Mesothelial cell of epicardium (in vitro differentiated cells): ENCODE measurements at regions not wholly inside any gene's neighbourhood (a gene's known extent, or its start where the extent isn't known, plus 50 kb on each side); places are given as distances from the start of the nearest gene placed in this dataset.

Source experiments
- DNase-seq, 2 experiments: peaks; one replicate each; pipeline ENCODE4 v3.0.0; 2021; ENCODE audit warnings: low spot score in 2 of 2; ENCODE audit not compliant: unreplicated experiment in 2 of 2
- H3K27ac Mint-ChIP-seq: 2 replicates; pipeline ENCODE4 v1.8.0; 2021; ENCODE audit warnings: mixed read lengths
- H3K27me3 Mint-ChIP-seq: 2 replicates; pipeline ENCODE4 v1.8.0; 2021; ENCODE audit warnings: low read depth, mixed read lengths
- H3K36me3 Mint-ChIP-seq: 2 replicates; pipeline ENCODE4 v1.8.0; 2021; ENCODE audit warnings: mixed read lengths
- H3K4me1 Mint-ChIP-seq: 2 replicates; pipeline ENCODE4 v1.8.0; 2021; ENCODE audit warnings: mixed read lengths
- H3K4me3 Mint-ChIP-seq: 2 replicates; pipeline ENCODE4 v1.8.0; 2021; ENCODE audit warnings: mild to moderate bottlenecking, moderate library complexity, mixed read lengths
- H3K9me3 Mint-ChIP-seq: 2 replicates; pipeline ENCODE4 v1.8.0; 2021; ENCODE audit warnings: mixed read lengths
- TF ChIP-seq, protein P1 (sequence below): fragments of 200-600 bp; sonication (generic); IDR thresholded peaks from one replicate; pipeline ENCODE4 v1.5.0; 2021; ENCODE audit warnings: antibody characterized with exemption; ENCODE audit not compliant: unreplicated experiment

DNA sequence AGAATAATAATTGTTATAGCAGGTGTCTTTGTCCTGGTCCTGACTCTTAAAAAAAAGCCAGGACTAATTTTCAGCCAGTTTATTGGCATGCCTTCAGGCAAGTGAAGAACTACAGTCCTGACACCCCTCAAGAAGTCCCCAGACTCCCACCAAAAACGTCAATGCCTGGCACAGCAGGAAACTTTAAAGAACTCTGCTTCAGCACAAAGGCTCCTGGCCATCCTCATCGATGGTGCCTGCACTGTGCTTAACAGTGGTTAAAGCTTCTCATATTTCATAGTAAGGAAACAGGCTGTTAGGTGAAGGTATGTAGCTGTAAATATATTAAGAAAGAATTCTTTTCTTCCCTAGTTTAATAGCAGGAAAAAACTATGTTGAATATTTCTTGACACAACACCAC lies 280.1 kb upstream of the PUM3 start:
- H3K4me3 Mint-ChIP-seq: no peak overlapping the region
- TF ChIP-seq, protein P1, sequence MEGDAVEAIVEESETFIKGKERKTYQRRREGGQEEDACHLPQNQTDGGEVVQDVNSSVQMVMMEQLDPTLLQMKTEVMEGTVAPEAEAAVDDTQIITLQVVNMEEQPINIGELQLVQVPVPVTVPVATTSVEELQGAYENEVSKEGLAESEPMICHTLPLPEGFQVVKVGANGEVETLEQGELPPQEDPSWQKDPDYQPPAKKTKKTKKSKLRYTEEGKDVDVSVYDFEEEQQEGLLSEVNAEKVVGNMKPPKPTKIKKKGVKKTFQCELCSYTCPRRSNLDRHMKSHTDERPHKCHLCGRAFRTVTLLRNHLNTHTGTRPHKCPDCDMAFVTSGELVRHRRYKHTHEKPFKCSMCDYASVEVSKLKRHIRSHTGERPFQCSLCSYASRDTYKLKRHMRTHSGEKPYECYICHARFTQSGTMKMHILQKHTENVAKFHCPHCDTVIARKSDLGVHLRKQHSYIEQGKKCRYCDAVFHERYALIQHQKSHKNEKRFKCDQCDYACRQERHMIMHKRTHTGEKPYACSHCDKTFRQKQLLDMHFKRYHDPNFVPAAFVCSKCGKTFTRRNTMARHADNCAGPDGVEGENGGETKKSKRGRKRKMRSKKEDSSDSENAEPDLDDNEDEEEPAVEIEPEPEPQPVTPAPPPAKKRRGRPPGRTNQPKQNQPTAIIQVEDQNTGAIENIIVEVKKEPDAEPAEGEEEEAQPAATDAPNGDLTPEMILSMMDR: no peak
- H3K9me3 Mint-ChIP-seq: no peaks in the 10 kb centered on the region
- H3K4me1 Mint-ChIP-seq: peaks cover 7% of the 10 kb centered on the region
- H3K27ac Mint-ChIP-seq: no peak overlapping the region
- DNase-seq: no peak
- peaks cover 23% of the 10 kb centered on the region for H3K27me3 Mint-ChIP-seq
- H3K36me3 Mint-ChIP-seq: no peaks in the 10 kb centered on the region

DNA sequence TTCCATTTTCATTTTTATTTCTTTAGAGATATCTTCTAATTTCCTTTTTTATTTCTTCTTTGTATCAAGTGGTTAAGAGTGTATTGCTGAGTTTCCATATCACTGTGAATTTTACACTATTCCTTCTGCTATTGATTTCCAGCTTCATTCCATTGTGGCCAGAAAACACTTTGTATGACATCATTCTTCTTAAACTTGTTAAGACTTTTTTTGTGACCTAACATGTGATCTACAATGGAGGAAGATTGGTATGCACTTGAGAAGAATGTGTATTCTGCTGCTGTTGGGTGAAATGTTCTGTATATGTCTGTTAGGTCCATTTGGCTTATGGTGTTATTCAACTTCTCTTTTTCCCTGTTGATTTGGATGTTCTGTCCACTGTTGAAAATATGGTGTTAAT lies 274.2 kb upstream of the PUM3 start:
- Mint-ChIP-seq H3K27me3 (no peaks in the 10 kb centered on the region), H3K4me1 (no peaks in the 10 kb centered on the region), H3K4me3 (no peak overlapping the region), H3K36me3 (peaks cover 6% of the 10 kb centered on the region), H3K27ac (no peak overlapping the region), H3K9me3 (peaks cover 31% of the 10 kb centered on the region)
- no peak for DNase-seq
- TF ChIP-seq, protein P1: no peak

DNA sequence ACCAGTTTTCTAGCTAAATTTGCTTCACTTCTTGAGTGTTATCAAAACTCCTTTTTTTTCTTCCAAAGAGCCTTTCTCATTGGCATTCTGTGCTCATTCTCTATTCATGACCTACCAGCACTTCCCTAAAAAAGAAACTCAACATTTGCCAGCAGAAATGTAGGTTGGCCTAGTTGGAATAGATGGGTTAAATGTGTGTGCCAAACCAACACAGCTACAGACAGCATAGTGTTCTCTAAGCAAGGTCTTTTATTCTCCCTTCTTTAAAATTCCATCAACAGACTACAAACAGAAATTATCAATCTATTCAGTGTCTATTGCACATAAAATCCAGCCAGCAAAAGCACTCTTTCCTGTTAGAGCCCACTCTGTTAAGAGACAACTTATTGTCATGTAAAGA lies 255.8 kb upstream of the PUM3 start:
- Mint-ChIP-seq H3K27me3 (no peaks in the 10 kb centered on the region), H3K36me3 (no peaks in the 10 kb centered on the region), H3K4me3 (no peak overlapping the region), H3K9me3 (peaks cover 3% of the 10 kb centered on the region), H3K4me1 (no peaks in the 10 kb centered on the region), H3K27ac (no peak overlapping the region)
- DNase-seq: no peak
- TF ChIP-seq, protein P1: no peak

DNA sequence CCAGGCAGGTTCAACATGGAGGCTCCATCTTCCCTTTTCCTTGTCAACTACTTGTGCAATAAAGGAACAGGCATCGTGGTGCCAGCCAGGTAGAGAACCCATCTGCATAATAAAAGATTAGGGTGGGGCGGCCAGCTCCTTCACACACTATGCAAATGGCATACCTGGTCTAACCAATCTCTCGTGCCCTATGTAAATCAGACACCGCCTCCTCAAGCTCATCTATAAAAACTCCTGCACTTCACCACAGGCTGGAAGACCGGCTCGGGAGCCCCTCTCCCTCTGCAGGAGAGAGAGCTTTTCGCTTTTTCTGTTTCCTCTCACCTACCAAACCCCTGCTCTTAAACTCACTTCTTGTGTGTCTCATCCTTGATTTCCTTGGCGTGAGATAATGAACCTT lies 244.3 kb upstream of the PUM3 start:
- no peak for DNase-seq
- H3K4me1 Mint-ChIP-seq: peaks cover 2% of the 10 kb centered on the region
- no peaks in the 10 kb centered on the region for H3K36me3 Mint-ChIP-seq
- H3K9me3 Mint-ChIP-seq: no peaks in the 10 kb centered on the region
- TF ChIP-seq, protein P1: no peak
- H3K4me3 Mint-ChIP-seq: no peak overlapping the region
- H3K27me3 Mint-ChIP-seq: no peaks in the 10 kb centered on the region
- no peak overlapping the region for H3K27ac Mint-ChIP-seq

DNA sequence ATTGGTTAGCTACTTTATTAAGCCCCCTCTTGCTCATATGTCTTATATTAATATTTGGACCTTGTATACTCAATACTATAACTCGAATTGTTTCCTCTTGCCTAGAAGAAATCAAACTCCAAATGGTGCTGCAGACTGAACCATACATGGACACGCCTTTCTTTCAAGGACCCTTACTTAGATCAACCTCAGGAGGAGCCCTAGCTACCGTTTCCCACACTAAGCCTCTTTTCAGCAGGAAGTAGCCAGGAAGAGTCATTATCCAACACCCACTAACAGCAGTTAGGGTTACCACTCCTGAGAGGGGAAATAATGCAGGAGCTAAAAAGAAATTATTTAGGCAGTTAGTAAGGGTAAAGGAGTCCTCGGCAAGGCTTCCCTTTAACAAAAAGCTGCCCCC lies 243.8 kb upstream of the PUM3 start:
- H3K4me3 Mint-ChIP-seq: no peak overlapping the region
- no peak overlapping the region for H3K27ac Mint-ChIP-seq
- no peak for DNase-seq
- H3K9me3 Mint-ChIP-seq: no peaks in the 10 kb centered on the region
- no peaks in the 10 kb centered on the region for H3K27me3 Mint-ChIP-seq
- H3K36me3 Mint-ChIP-seq: no peaks in the 10 kb centered on the region
- H3K4me1 Mint-ChIP-seq: peaks cover 2% of the 10 kb centered on the region
- TF ChIP-seq, protein P1: no peak

DNA sequence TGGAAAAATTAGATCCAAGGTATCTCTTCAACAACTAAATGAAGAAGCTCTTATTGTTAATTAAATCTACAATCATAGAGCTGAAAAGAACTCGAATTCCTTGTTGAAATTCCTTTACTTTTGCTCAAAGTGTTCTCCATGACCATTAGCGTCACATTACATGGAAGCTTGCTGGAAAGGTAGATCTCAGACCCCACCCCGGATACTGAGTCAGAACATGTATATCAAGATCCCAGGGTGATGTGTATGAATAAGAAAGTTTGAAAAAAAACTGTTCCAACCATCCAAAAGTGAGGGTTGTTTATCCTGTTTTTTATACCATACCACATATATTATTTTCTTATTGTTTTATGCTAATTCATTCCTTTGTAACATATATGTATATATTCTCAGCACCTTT lies 237.1 kb upstream of the PUM3 start:
- Mint-ChIP-seq H3K9me3 (peaks cover 12% of the 10 kb centered on the region), H3K4me3 (no peak overlapping the region), H3K4me1 (no peaks in the 10 kb centered on the region), H3K27ac (no peak overlapping the region), H3K36me3 (no peaks in the 10 kb centered on the region), H3K27me3 (no peaks in the 10 kb centered on the region)
- TF ChIP-seq, protein P1: no peak
- DNase-seq: no peak
